ENCODE measurements at regions not wholly inside any gene's neighbourhood (a gene's known extent, or its start where the extent isn't known, plus 50 kb on each side); places are given as distances from the start of the nearest gene placed in this dataset.

GRCh38 chr3:127137113-127137512 lies 55.8 kb upstream of the PRR23E start (continued):
- TF ChIP-seq CHD4 (IDR thresholded peaks at IDR 0.05; ENCODE audit: borderline replicate concordance) (no peak), POLR2A (IDR thresholded peaks at IDR 0.05; ENCODE audit: low read length) (no peak)

- CTCF ChIA-PET, result no interaction called here
- FAIRE-seq, result no peak
- no peaks in the 10 kb centered on the region for H3K9me3 ChIP-seq
- ATAC-seq, result no peak
- no peak overlapping the region for H3K27ac ChIP-seq
- WGBS (ENCODE audit: missing lambda C conversion rate), result 33% methylated on average over 7 of the region's 11 CpGs
- no peak for DNase-seq (ENCODE audit: low read depth in 1 of 2, low spot score in 1 of 2)
- no peak overlapping the region for H3K4me2 ChIP-seq
- POLR2A ChIA-PET, result no interaction called here
- H3K4me1 ChIP-seq, result no peaks in the 10 kb centered on the region
- TF ChIP-seq E2F6 (IDR thresholded peaks at IDR 0.05; ENCODE audit: borderline replicate concordance, low read depth) (no peak), NPAS2 (CRISPR knock-in tag; IDR thresholded peaks at IDR 0.05; ENCODE audit: borderline replicate concordance) (no peak), GATA3 (IDR thresholded peaks at IDR 0.05; ENCODE audit: borderline replicate concordance) (no peak), HMGXB4 (CRISPR knock-in tag; IDR thresholded peaks at IDR 0.05; ENCODE audit: borderline replicate concordance) (no peak), CTCF (IDR thresholded peaks at IDR 0.05) (no peak), JUN (IDR thresholded peaks at IDR 0.05) (no peak), REST (IDR thresholded peaks at IDR 0.05) (no peak), CHD4 (IDR thresholded peaks at IDR 0.05; ENCODE audit: borderline replicate concordance) (no peak), SREBF2 (IDR thresholded peaks at IDR 0.05) (no peak), MAZ (IDR thresholded peaks at IDR 0.05; ENCODE audit: borderline replicate concordance, low read depth, low read length) (no peak), RFX5 (IDR thresholded peaks at IDR 0.05) (no peak), KDM5A (IDR thresholded peaks at IDR 0.05) (no peak)
- H3K4me3 ChIP-seq, result no peak overlapping the region
These were observed 55.0 kb upstream of the PRR23E start for GRCh38 chr3:127137757-127138536.

- Histone ChIP-seq H3K27ac (no peak overlapping the region), H3K4me1 (no peaks in the 10 kb centered on the region), H3K4me3 (no peak overlapping the region), H3K4me2 (no peak overlapping the region), H3K9me3 (no peaks in the 10 kb centered on the region)
- no peak for TF ChIP-seq CEBPB (IDR thresholded peaks at IDR 0.05)
- no peak for TF ChIP-seq PBX3 (IDR thresholded peaks at IDR 0.05)
- no peak for TF ChIP-seq USF2 (IDR thresholded peaks at IDR 0.05)
- no peak for TF ChIP-seq HEYL (CRISPR knock-in tag; IDR thresholded peaks at IDR 0.05)
- no peak for TF ChIP-seq MAX (IDR thresholded peaks at IDR 0.05)
- no peak for TF ChIP-seq ZC3H11A (IDR thresholded peaks at IDR 0.05)
- TF ChIP-seq RNF2 (IDR thresholded peaks at IDR 0.05; ENCODE audit: borderline replicate concordance, low read depth), result no peak
- TF ChIP-seq FOSB (CRISPR knock-in tag; IDR thresholded peaks at IDR 0.05), result no peak
- TF ChIP-seq SMC3 (IDR thresholded peaks at IDR 0.05), result no peak
- no peak for TF ChIP-seq HOXA7 (CRISPR knock-in tag; IDR thresholded peaks at IDR 0.05)
- no peak for ATAC-seq
- WGBS (ENCODE audit: missing lambda C conversion rate), result 63% methylated on average over 11 of the region's 17 CpGs
- CTCF ChIA-PET, result no interaction called here
- POLR2A ChIA-PET, result no interaction called here
- no peak for DNase-seq (ENCODE audit: low read depth in 1 of 2, low spot score in 1 of 2)
- no peak for FAIRE-seq
These were observed 53.1 kb upstream of the PRR23E start for GRCh38 chr3:127139601-127140500.

All from A549 (cell line).